Uterus (tissue), 3 donors: ENCODE measurements at regions not wholly inside any gene's neighbourhood (a gene's known extent, or its start where the extent isn't known, plus 50 kb on each side); places are given as distances from the start of the nearest gene placed in this dataset.

Source experiments
- DNase-seq, 2 donors: peaks; one replicate each; pipeline ENCODE4 v3.0.0-alpha.2; 2019 to 2020
- H3K27ac ChIP-seq, 2 donors: fragments of 200-600 bp; sonication (generic); 1 replicate in 1 of 2; 2 replicates in 1 of 2; pipeline ENCODE4 v1.5.1; 2016 to 2018
- H3K27me3 ChIP-seq, 2 donors: fragments of 200-600 bp; sonication (generic); one replicate each; pipeline ENCODE4 v1.5.1; 2018 to 2019; ENCODE audit warnings: control low read depth in 1 of 2
- H3K36me3 ChIP-seq, 2 donors: fragments of 200-600 bp; sonication (generic); one replicate each; pipeline ENCODE4 v1.5.1; 2019; ENCODE audit warnings: control low read depth in 1 of 2
- H3K4me1 ChIP-seq, 2 donors: fragments of 200-600 bp; sonication (generic); one replicate each; pipeline ENCODE4 v1.5.1; 2018 to 2019; ENCODE audit warnings: control low read depth in 1 of 2
- H3K4me3 ChIP-seq, 2 donors: fragments of 200-600 bp; sonication (generic); 1 replicate in 1 of 2; 2 replicates in 1 of 2; pipeline ENCODE4 v1.5.1; 2018 to 2019; ENCODE audit warnings: mild to moderate bottlenecking in 1 of 2
- H3K9me3 ChIP-seq, 2 donors: fragments of 200-600 bp; sonication (generic); one replicate each; pipeline ENCODE4 v1.5.1; 2019; ENCODE audit warnings: control low read depth in 1 of 2
- POLR2A ChIP-seq, 2 donors: fragments of 450-650 bp; IDR thresholded peaks; one replicate each; pipeline ENCODE4 v1.6.1; 2016; ENCODE audit warnings: antibody characterized with exemption in 2 of 2, mild to moderate bottlenecking in 1 of 2, moderate library complexity in 1 of 2
- intact Hi-C: fragments of 100-400 bp; cut with DNase I; formaldehyde crosslinking; loops from one replicate; pipeline ENCODE4 v1.15.1; 2023; ENCODE audit warnings: low total_unique reads
- TF ChIP-seq, protein P1 (sequence below), 4 experiments: fragments of 200-600 bp in 2 of 4; fragments of 450-650 bp in 2 of 4; sonication (generic) in 2 of 4; IDR thresholded peaks; one replicate each; pipeline ENCODE4 v1.5.1; 2016 to 2019; ENCODE audit warnings: antibody characterized with exemption in 4 of 4, mild to moderate bottlenecking in 2 of 4, moderate library complexity in 1 of 4
- donor health status: DM: yes; HTN: yes; CAD: no.

DNA sequence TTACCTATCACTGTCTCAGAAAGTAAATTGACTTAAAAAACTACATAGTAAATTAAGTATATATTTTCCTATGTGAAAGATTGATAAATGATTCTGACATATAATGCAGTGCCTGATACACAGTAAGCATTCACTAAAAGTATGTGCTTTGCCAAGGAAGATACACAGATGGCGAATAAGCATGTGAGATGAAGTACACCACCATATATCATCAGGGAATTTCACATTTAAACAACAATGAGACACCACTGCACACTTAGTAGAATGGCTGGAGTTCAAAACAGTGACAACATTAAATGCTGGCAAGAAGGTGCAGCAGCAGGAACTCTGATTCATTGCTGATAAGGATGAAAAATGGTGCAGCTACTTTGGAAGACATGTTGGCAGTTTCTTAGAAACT, 1118.8 kb downstream of the DTWD2 start:
- no peaks in the 10 kb centered on the region for H3K27me3 ChIP-seq
- H3K27ac ChIP-seq = no peak overlapping the region
- no peaks in the 10 kb centered on the region for H3K4me1 ChIP-seq
- H3K9me3 ChIP-seq = no peaks in the 10 kb centered on the region
- H3K36me3 ChIP-seq = no peaks in the 10 kb centered on the region
- no peak overlapping the region for H3K4me3 ChIP-seq
- TF ChIP-seq POLR2A (IDR thresholded peaks at IDR 0.05) = no peak
- TF ChIP-seq, protein P1, sequence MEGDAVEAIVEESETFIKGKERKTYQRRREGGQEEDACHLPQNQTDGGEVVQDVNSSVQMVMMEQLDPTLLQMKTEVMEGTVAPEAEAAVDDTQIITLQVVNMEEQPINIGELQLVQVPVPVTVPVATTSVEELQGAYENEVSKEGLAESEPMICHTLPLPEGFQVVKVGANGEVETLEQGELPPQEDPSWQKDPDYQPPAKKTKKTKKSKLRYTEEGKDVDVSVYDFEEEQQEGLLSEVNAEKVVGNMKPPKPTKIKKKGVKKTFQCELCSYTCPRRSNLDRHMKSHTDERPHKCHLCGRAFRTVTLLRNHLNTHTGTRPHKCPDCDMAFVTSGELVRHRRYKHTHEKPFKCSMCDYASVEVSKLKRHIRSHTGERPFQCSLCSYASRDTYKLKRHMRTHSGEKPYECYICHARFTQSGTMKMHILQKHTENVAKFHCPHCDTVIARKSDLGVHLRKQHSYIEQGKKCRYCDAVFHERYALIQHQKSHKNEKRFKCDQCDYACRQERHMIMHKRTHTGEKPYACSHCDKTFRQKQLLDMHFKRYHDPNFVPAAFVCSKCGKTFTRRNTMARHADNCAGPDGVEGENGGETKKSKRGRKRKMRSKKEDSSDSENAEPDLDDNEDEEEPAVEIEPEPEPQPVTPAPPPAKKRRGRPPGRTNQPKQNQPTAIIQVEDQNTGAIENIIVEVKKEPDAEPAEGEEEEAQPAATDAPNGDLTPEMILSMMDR (IDR thresholded peaks at IDR 0.05) = no peak
- no peak for DNase-seq
- intact Hi-C loops = no loop called here

DNA sequence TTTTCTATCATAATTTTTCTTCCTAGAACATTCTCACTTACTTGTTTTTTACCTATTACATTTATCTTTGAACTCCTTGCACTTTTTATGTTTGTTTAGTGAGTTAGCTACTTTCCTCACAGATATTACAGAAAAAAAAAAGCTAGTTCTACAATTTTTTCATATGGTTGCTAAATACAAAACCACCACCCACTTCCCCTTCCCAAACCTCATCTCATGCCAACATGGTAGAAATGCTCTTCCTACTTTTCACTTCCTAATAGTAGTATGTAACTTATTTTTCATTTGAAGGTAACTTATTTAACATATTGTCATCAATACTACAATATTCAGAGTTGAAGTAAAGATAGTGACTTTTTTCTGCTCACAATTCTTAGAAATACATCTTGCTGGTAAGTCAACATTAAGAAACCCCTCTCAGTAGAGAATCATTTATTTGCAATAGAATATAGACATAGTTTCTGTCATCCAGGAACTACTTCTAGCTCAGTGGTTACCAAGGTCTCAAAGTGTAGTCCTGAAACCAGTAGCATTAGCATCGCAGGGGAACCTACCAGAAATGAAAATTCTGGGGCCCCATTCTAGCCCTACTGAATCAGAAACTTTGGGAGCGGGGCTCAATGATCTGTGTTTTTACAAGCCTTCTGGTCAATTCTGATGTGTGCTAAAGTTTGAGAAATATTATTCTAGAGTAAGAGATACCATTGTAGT, 1124.6 kb downstream of the DTWD2 start:
- Histone ChIP-seq H3K27me3 (no peaks in the 10 kb centered on the region), H3K9me3 (no peaks in the 10 kb centered on the region), H3K4me1 (no peaks in the 10 kb centered on the region), H3K27ac (no peak overlapping the region), H3K36me3 (no peaks in the 10 kb centered on the region), H3K4me3 (no peak overlapping the region)
- intact Hi-C loops = no loop called here
- TF ChIP-seq, protein P1 (IDR thresholded peaks at IDR 0.05) = no peak
- no peak for TF ChIP-seq POLR2A (IDR thresholded peaks at IDR 0.05)
- no peak for DNase-seq

DNA sequence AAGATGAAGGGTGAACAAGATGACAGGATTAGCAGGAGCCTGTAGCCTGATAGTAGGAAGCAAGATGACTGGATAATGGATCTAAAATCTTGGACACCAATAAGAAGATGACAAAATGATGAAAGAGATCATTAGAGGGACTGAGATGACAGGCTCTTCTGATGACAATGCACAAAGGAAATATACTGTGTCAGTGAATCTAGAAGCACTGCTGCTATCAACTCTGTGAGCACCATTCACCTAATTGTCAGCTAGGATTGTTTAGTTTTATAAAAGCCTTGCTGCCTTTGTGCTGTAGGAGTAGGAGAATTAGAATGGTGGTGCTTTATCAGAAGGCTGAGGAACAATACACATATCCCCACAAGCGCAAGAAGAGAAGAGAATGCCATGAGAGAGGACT, 1127.8 kb downstream of the DTWD2 start:
- Histone ChIP-seq H3K9me3 (no peaks in the 10 kb centered on the region), H3K36me3 (no peaks in the 10 kb centered on the region), H3K4me1 (no peaks in the 10 kb centered on the region), H3K4me3 (no peak overlapping the region), H3K27ac (no peak overlapping the region), H3K27me3 (no peaks in the 10 kb centered on the region)
- intact Hi-C loops = no loop called here
- DNase-seq = no peak
- TF ChIP-seq POLR2A (IDR thresholded peaks at IDR 0.05) = no peak
- TF ChIP-seq, protein P1 (IDR thresholded peaks at IDR 0.05) = no peak

- no peaks in the 10 kb centered on the region for H3K4me1 ChIP-seq
- DNase-seq = no peak
- no peaks in the 10 kb centered on the region for H3K27me3 ChIP-seq
- intact Hi-C loops = no loop called here
- H3K27ac ChIP-seq = no peak overlapping the region
- no peak overlapping the region for H3K4me3 ChIP-seq
- no peak for TF ChIP-seq POLR2A (IDR thresholded peaks at IDR 0.05)
- TF ChIP-seq, protein P1 (IDR thresholded peaks at IDR 0.05) = no peak
- no peaks in the 10 kb centered on the region for H3K9me3 ChIP-seq
- H3K36me3 ChIP-seq = no peaks in the 10 kb centered on the region
Observed at GRCh38 chr5:117859176-117859575, 1129.2 kb downstream of the DTWD2 start.

GRCh38 chr5:117856713-117857112, 1131.6 kb downstream of the DTWD2 start:
- TF ChIP-seq, protein P1 (IDR thresholded peaks at IDR 0.05) = no peak
- TF ChIP-seq POLR2A (IDR thresholded peaks at IDR 0.05) = no peak
- intact Hi-C loops = no loop called here
- H3K4me3 ChIP-seq = no peak overlapping the region

More at GRCh38 chr5:117856713-117857112, 1131.6 kb downstream of the DTWD2 start:
- Histone ChIP-seq H3K9me3 (no peaks in the 10 kb centered on the region), H3K4me1 (no peaks in the 10 kb centered on the region), H3K36me3 (no peaks in the 10 kb centered on the region), H3K27ac (no peak overlapping the region), H3K27me3 (no peaks in the 10 kb centered on the region)
- no peak for DNase-seq
